GM12892 (cell line): ENCODE measurements at regions not wholly inside any gene's neighbourhood (a gene's known extent, or its start where the extent isn't known, plus 50 kb on each side); places are given as distances from the start of the nearest gene placed in this dataset.

Experiments used
- POLR2A ChIP-seq: IDR thresholded peaks from 2 replicates; pipeline ENCODE4 v1.6.1; 2011; ENCODE audit warnings: low read depth, low read length, control low read depth
- POLR2AphosphoS5 ChIP-seq: IDR thresholded peaks from 2 replicates; pipeline ENCODE4 v1.6.1; 2011; ENCODE audit warnings: low read depth, low read length, control low read depth
- TAF1 ChIP-seq: IDR thresholded peaks from 2 replicates; pipeline ENCODE4 v1.6.1; 2011; ENCODE audit warnings: low read depth, mild to moderate bottlenecking, control low read depth, low read length, borderline replicate concordance

DNA sequence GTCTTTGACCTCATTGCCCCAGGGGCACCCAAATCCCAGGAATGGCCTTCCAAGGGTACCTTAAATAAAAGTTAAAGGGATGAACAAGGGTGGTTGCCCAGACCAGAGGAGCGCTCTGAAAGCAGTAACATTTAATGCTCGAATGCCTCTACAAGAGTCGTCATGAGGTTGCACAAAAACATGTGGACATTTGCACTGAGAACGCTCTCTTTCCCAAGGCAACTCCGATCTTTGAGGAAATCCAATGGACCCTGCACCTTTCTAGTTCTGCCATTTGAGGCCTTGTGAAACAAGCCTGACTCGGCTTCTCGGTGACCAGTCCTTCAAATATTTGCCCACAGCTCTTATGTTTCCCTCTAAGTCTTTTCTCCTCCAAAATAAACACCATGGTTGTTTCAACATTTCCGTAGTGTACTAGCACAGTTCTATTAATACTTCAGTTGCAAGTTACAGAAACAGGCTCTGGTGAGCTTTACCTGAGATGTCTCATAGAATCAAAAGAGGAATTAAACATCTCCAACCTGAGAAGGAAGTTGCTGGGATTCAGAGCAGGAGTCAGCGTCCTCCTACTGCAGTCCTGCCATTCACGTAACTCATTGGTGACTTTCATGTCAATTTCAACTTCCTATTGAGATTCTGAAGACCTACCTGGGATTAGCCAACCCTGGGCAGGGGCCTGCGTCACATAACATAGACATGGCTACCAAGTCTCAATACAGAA is 168.8 kb upstream of the RAI14 start:
- no peak for TF ChIP-seq POLR2A
- TF ChIP-seq TAF1: no peak
- no peak for TF ChIP-seq POLR2AphosphoS5
